ENCODE measurements at regions not wholly inside any gene's neighbourhood (a gene's known extent, or its start where the extent isn't known, plus 50 kb on each side); places are given as distances from the start of the nearest gene placed in this dataset.
"Not testable (repeated sequence)": the region's sequence is repeated elsewhere in the genome, so short reads cannot be mapped to it uniquely, and the experiment has no call there.

DNA sequence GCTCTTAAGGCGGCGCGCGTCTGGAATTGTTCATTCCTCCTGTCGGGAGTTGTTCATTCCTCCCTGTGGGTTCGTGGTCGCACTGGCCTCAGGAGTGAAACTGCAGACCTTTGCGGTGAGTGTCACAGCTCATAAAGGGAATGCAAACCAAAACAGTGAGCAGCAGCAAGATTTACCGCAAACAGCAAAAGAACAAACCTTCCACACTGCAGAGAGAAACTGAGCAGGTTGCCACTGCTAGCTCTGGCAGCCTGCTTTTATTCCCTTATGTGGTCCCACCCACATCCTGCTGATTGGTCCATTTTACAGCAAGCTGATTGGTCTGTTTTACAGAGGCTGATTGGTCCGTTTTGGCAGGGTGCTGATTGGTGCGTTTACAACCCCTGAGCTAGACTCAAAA, 1365.3 kb upstream of the WWC1 start:
- H3K27ac ChIP-seq: no peak overlapping the region
- in situ Hi-C loops (cut with MboI; ENCODE audit: low sequenced_read_pairs in 4 of 4) (no loop called here), intact Hi-C loops (cut with DNase I; ENCODE audit: low total_unique reads) (no loop called here)
- TF ChIP-seq POLR2A (IDR thresholded peaks at IDR 0.05): no peak
- TF ChIP-seq, protein P1, sequence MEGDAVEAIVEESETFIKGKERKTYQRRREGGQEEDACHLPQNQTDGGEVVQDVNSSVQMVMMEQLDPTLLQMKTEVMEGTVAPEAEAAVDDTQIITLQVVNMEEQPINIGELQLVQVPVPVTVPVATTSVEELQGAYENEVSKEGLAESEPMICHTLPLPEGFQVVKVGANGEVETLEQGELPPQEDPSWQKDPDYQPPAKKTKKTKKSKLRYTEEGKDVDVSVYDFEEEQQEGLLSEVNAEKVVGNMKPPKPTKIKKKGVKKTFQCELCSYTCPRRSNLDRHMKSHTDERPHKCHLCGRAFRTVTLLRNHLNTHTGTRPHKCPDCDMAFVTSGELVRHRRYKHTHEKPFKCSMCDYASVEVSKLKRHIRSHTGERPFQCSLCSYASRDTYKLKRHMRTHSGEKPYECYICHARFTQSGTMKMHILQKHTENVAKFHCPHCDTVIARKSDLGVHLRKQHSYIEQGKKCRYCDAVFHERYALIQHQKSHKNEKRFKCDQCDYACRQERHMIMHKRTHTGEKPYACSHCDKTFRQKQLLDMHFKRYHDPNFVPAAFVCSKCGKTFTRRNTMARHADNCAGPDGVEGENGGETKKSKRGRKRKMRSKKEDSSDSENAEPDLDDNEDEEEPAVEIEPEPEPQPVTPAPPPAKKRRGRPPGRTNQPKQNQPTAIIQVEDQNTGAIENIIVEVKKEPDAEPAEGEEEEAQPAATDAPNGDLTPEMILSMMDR (IDR thresholded peaks at IDR 0.05 in 4 of 5, conservative IDR thresholded peaks at IDR 0.05 in 1 of 5): no peak
- H3K4me1 ChIP-seq: no peaks in the 10 kb centered on the region
- H3K9me3 ChIP-seq: no peaks in the 10 kb centered on the region
- no peaks in the 10 kb centered on the region for H3K36me3 ChIP-seq
- DNase-seq (no peak), ATAC-seq (no peak)
- H3K27me3 ChIP-seq: no peaks in the 10 kb centered on the region
- H3K4me3 ChIP-seq: no peak overlapping the region

DNA sequence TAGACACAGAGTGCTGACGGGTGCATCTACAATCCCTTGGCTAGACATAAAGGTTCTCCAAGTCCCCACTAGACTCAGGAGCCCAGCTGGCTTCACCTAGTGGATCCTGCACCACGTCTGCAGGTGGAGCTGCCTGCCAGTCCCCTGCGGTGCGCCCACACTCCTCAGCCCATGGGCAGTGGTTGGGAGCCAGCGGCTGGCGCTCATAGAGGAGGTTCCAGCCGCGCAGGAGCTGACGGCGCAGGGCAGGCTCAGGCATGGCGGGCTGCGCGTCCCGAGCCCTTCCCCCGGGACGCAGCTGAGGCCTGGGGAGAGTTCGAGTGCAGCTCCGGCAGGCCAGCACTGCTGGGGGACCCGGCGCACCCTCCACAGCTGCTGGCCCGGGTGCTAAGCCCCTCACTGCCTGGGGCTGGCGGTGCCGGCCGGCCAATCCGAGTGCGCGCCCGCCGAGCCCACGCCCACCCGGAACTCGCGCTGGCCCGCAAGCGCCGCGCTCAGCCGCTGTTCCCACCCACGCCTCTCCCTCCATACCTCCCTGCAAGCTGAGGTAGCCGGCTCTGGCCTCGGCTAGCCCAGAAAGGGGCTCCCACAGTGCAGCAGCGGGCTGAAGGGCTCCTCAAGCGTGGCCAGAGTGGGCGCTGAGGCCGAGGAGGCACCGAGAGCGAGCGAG, 1364.5 kb upstream of the WWC1 start:
- H3K9me3 ChIP-seq; in situ Hi-C loops (cut with MboI; ENCODE audit: low sequenced_read_pairs in 4 of 4); H3K4me3 ChIP-seq; intact Hi-C loops (cut with DNase I; ENCODE audit: low total_unique reads); H3K4me1 ChIP-seq; DNase-seq; H3K27ac ChIP-seq; H3K27me3 ChIP-seq; ATAC-seq; H3K36me3 ChIP-seq: not testable (repeated sequence)

DNA sequence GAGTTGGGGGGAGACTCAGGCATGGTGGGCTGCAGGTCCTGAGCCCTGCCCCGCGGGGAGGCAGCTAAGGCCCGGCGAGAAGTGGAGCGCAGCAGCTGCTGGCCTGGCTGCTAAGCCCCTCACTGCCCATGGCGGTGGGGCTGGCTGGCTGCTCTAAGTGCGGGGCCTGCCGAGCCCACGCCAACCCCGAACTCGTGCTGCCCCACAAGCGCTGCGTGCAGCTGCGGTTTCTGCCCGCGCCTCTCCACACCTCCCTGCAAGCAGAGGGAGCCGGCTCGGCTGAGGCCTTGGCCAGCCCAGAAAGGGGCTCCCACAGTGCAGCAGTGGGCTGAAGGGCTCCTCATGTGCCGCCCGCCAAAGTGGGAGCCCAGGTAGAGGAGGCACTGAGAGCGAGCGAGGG, 1355.1 kb upstream of the WWC1 start:
- H3K27me3 ChIP-seq: no peaks in the 10 kb centered on the region
- H3K4me1 ChIP-seq: no peaks in the 10 kb centered on the region
- ATAC-seq (no peak), DNase-seq (no peak)
- H3K9me3 ChIP-seq: no peaks in the 10 kb centered on the region
- no peak overlapping the region for H3K4me3 ChIP-seq
- TF ChIP-seq, protein P1 (IDR thresholded peaks at IDR 0.05 in 4 of 5, conservative IDR thresholded peaks at IDR 0.05 in 1 of 5): no peak
- no peak for TF ChIP-seq POLR2A (IDR thresholded peaks at IDR 0.05)
- H3K36me3 ChIP-seq: no peaks in the 10 kb centered on the region
- intact Hi-C loops (cut with DNase I; ENCODE audit: low total_unique reads) (no loop called here), in situ Hi-C loops (cut with MboI; ENCODE audit: low sequenced_read_pairs in 4 of 4) (no loop called here)
- H3K27ac ChIP-seq: no peak overlapping the region

DNA sequence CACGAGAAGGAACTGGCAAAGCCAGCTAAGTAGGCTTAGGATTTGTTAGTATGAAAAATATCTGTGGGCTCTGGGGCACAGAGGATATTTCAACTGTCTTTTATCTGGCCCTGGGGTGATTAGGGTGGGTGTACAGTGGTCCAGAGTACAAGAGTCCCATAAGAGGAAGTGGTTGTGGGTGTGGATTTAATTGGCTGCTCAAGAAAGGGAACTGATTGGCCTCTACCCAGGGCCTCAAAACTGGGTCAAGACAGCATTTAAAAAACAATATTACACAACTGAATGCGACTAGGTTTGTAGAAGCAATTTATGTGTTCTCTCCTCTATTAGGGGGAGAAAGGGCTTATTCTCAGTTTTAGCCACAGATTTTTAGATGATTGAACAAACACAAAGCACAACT, 1353.4 kb upstream of the WWC1 start:
- no peaks in the 10 kb centered on the region for H3K36me3 ChIP-seq
- H3K4me1 ChIP-seq: no peaks in the 10 kb centered on the region
- DNase-seq (no peak), ATAC-seq (no peak)
- TF ChIP-seq, protein P1 (IDR thresholded peaks at IDR 0.05 in 4 of 5, conservative IDR thresholded peaks at IDR 0.05 in 1 of 5): no peak
- TF ChIP-seq POLR2A (IDR thresholded peaks at IDR 0.05): no peak
- intact Hi-C loops (cut with DNase I; ENCODE audit: low total_unique reads): no loop called here
- H3K27me3 ChIP-seq: no peaks in the 10 kb centered on the region
- no peaks in the 10 kb centered on the region for H3K9me3 ChIP-seq
- H3K4me3 ChIP-seq: no peak overlapping the region
- no peak overlapping the region for H3K27ac ChIP-seq
- in situ Hi-C loops (cut with MboI; ENCODE audit: low sequenced_read_pairs in 4 of 4): no loop called here

DNA sequence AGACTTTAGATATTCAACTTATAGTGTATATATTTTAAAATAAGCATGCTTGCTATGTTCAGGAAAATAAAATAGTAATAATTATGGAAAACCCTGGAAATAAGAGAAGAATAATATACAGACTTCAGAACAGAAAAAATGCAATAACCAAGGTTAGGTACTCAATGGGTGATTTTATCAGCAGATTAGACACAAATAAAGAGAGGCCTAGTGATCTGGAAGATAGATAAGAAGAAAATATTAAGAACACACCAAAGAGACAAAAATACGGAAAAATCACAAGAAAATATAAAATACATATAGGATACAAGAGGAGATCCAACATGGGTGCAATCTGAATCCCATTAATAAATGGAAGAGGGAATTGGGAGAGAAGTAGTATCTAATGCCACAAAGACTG, 1348.5 kb upstream of the WWC1 start:
- Histone ChIP-seq H3K27ac (no peak overlapping the region), H3K4me3 (no peak overlapping the region), H3K9me3 (no peaks in the 10 kb centered on the region), H3K4me1 (no peaks in the 10 kb centered on the region), H3K27me3 (no peaks in the 10 kb centered on the region), H3K36me3 (no peaks in the 10 kb centered on the region)
- ATAC-seq (no peak), DNase-seq (no peak)
- in situ Hi-C loops (cut with MboI; ENCODE audit: low sequenced_read_pairs in 4 of 4): no loop called here
- no peak for TF ChIP-seq POLR2A (IDR thresholded peaks at IDR 0.05)
- TF ChIP-seq, protein P1 (IDR thresholded peaks at IDR 0.05 in 4 of 5, conservative IDR thresholded peaks at IDR 0.05 in 1 of 5): no peak
- intact Hi-C loops (cut with DNase I; ENCODE audit: low total_unique reads): no loop called here

Measured in gastrocnemius medialis (tissue), 4 donors.